ENCODE measurements at regions not wholly inside any gene's neighbourhood (a gene's known extent, or its start where the extent isn't known, plus 50 kb on each side); places are given as distances from the start of the nearest gene placed in this dataset.

DNA sequence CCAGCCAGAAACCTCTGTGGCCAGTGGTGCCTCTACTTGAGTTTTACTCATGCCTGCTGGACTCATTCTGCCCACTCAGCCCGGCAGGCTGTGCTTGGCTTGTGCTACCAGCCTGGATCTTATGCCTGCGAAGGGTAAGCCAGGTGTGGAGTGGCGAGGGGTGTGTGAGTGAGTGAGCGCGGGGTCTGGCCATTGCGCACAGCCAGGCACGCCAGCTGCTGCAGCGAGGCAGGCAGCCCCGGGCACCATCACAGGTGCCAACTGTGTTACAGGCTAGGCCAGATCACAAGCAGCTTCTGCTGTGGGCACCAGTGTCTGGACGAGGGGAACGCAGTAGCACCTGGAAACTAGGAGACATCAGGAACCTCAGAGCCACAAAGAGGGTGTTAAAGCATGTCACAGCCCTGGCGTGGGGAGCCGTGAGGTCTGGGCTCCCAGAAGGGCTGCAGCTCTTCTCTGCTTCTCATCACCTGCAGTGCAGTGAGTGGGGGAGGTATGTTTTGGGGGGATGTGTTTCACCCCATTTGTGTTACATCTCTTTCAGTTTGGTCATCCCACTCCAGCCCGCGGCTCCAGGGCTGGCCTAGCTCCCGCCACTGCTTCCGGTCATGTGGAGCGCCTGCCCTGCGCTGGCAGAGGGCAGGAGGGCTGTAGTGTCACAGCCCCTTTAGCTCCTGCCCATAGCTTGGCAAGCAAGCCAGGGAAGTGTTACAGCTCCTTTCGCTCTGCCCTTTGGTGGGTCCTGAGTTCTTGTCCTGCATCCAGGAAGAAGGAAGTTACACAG, 379.7 kb upstream of the IMPG1 start:
- TF ChIP-seq, protein P1, sequence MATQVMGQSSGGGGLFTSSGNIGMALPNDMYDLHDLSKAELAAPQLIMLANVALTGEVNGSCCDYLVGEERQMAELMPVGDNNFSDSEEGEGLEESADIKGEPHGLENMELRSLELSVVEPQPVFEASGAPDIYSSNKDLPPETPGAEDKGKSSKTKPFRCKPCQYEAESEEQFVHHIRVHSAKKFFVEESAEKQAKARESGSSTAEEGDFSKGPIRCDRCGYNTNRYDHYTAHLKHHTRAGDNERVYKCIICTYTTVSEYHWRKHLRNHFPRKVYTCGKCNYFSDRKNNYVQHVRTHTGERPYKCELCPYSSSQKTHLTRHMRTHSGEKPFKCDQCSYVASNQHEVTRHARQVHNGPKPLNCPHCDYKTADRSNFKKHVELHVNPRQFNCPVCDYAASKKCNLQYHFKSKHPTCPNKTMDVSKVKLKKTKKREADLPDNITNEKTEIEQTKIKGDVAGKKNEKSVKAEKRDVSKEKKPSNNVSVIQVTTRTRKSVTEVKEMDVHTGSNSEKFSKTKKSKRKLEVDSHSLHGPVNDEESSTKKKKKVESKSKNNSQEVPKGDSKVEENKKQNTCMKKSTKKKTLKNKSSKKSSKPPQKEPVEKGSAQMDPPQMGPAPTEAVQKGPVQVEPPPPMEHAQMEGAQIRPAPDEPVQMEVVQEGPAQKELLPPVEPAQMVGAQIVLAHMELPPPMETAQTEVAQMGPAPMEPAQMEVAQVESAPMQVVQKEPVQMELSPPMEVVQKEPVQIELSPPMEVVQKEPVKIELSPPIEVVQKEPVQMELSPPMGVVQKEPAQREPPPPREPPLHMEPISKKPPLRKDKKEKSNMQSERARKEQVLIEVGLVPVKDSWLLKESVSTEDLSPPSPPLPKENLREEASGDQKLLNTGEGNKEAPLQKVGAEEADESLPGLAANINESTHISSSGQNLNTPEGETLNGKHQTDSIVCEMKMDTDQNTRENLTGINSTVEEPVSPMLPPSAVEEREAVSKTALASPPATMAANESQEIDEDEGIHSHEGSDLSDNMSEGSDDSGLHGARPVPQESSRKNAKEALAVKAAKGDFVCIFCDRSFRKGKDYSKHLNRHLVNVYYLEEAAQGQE (IDR thresholded peaks at IDR 0.05; ENCODE audit: insufficient read depth in 1 of 2, low read depth in 2 of 2, low read length in 2 of 2), result no peak
- TF ChIP-seq TAF1 (IDR thresholded peaks at IDR 0.05; ENCODE audit: borderline replicate concordance, insufficient read depth, low read length), result no peak
- TF ChIP-seq SIN3A (IDR thresholded peaks at IDR 0.05; ENCODE audit: borderline replicate concordance, insufficient read depth, low read length), result no peak
- TF ChIP-seq FOXP2 (optimal IDR thresholded peaks at IDR 0.05; ENCODE audit: borderline replicate concordance, extremely low read depth, extremely low read length, insufficient read depth), result no peak
- no peak for TF ChIP-seq POLR2AphosphoS5 (IDR thresholded peaks at IDR 0.05; ENCODE audit: low read depth, low read length)

DNA sequence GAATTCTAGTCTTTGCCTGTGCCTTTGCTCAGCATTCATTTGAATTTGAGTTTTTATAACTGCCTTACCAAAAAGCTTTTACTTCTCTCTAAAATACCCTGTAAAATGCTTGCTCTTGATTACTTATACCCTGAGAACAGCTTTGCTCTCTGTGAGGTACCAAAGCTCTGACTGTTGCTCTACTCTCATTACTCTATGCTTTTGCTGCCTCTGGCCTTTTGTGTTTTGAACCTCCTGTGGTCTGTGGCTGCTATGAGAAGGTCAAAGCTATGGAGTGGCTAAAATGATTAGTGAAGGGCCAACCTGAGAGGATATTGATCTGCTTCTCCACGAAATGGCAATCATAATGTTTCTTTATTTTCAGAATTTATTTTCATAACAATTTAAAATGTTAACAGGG, 375.6 kb upstream of the IMPG1 start:
- TF ChIP-seq SIN3A (IDR thresholded peaks at IDR 0.05; ENCODE audit: borderline replicate concordance, insufficient read depth, low read length) (no peak), TAF1 (IDR thresholded peaks at IDR 0.05; ENCODE audit: borderline replicate concordance, insufficient read depth, low read length) (no peak), POLR2AphosphoS5 (IDR thresholded peaks at IDR 0.05; ENCODE audit: low read depth, low read length) (no peak), FOXP2 (optimal IDR thresholded peaks at IDR 0.05; ENCODE audit: borderline replicate concordance, extremely low read depth, extremely low read length, insufficient read depth) (no peak)
- TF ChIP-seq, protein P1 (IDR thresholded peaks at IDR 0.05; ENCODE audit: insufficient read depth in 1 of 2, low read depth in 2 of 2, low read length in 2 of 2), result no peak

DNA sequence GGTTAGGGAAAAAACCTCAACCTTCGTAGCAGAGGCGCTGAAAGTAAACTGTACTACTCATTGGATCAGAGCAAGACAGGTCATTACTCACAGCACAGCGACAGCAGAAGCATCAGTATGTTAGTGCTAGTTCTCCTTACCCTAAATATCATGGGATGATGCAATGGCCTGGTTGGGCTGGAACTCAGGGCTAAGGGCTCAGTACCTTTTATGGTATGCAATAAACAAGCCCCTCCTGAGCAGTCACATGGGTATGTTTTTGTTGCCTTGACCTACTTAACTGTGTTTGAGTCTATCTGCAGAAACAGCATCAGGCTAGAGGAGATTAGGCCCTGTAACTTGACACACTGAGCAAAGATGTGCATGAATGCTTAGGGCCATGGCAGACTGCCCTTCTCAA, 369.4 kb upstream of the IMPG1 start:
- TF ChIP-seq FOXP2 (optimal IDR thresholded peaks at IDR 0.05; ENCODE audit: borderline replicate concordance, extremely low read depth, extremely low read length, insufficient read depth), result no peak
- TF ChIP-seq, protein P1 (IDR thresholded peaks at IDR 0.05; ENCODE audit: insufficient read depth in 1 of 2, low read depth in 2 of 2, low read length in 2 of 2), result no peak
- TF ChIP-seq POLR2AphosphoS5 (IDR thresholded peaks at IDR 0.05; ENCODE audit: low read depth, low read length), result no peak
- no peak for TF ChIP-seq SIN3A (IDR thresholded peaks at IDR 0.05; ENCODE audit: borderline replicate concordance, insufficient read depth, low read length)
- no peak for TF ChIP-seq TAF1 (IDR thresholded peaks at IDR 0.05; ENCODE audit: borderline replicate concordance, insufficient read depth, low read length)

DNA sequence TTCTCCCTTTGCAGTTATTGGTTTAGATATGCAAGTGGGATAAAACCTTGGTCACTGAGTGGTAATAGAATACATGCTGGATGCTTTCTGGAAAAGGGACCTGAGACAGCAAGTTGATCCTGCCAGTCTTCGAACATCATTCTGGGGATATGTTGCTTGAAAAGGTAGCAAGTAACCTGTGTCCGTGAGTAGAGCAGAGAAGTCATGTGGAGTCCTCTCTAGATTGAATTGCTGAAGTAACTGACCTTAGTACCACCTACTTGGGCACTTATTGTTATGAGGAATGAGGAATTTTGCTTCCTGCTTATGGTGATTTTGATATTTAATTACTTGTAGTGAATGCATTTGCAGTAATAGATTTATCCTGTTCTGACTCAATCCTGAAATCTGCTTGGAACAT, 367.3 kb upstream of the IMPG1 start:
- no peak for TF ChIP-seq TAF1 (IDR thresholded peaks at IDR 0.05; ENCODE audit: borderline replicate concordance, insufficient read depth, low read length)
- no peak for TF ChIP-seq SIN3A (IDR thresholded peaks at IDR 0.05; ENCODE audit: borderline replicate concordance, insufficient read depth, low read length)
- TF ChIP-seq FOXP2 (optimal IDR thresholded peaks at IDR 0.05; ENCODE audit: borderline replicate concordance, extremely low read depth, extremely low read length, insufficient read depth), result no peak
- TF ChIP-seq, protein P1 (IDR thresholded peaks at IDR 0.05; ENCODE audit: insufficient read depth in 1 of 2, low read depth in 2 of 2, low read length in 2 of 2), result no peak
- TF ChIP-seq POLR2AphosphoS5 (IDR thresholded peaks at IDR 0.05; ENCODE audit: low read depth, low read length), result no peak

Data from PFSK-1 (cell line).